Neural cell (in vitro differentiated cells): ENCODE measurements at regions not wholly inside any gene's neighbourhood (a gene's known extent, or its start where the extent isn't known, plus 50 kb on each side); places are given as distances from the start of the nearest gene placed in this dataset.

ENCODE experiments used
- H2AFZ ChIP-seq: fragments of 200-600, 300-800 bp; sonication (generic), shearing (Covaris generic); 2 replicates; pipeline ENCODE4 v1.6.0; 2014; ENCODE audit warnings: low read depth, mild to moderate bottlenecking, antibody characterized with exemption, low read length, moderate library complexity
- H3F3A ChIP-seq: fragments of 200-600 bp; shearing (Covaris generic); 2 replicates; pipeline ENCODE4 v1.6.1; 2016; ENCODE audit warnings: mild to moderate bottlenecking, moderate library complexity, mixed read lengths, antibody characterized with exemption, low read length; ENCODE audit not compliant: insufficient read depth, poor library complexity, severe bottlenecking
- H3K27ac ChIP-seq: fragments of 200-600, 300-800 bp; sonication (generic), shearing (Covaris generic); 2 replicates; pipeline ENCODE4 v1.5.1; 2014; ENCODE audit warnings: mild to moderate bottlenecking, low read length, moderate library complexity
- H3K27me3 ChIP-seq: fragments of 300-800, 200-600 bp; sonication (generic), shearing (Covaris generic); 2 replicates; pipeline ENCODE4 v1.6.0; 2014; ENCODE audit warnings: mild to moderate bottlenecking, low read depth, low read length, moderate library complexity; ENCODE audit not compliant: insufficient read depth
- H3K36me3 ChIP-seq: fragments of 300-800, 200-600 bp; sonication (generic), shearing (Covaris generic); 2 replicates; pipeline ENCODE4 v1.5.1; 2014; ENCODE audit warnings: mild to moderate bottlenecking, antibody characterized with exemption, low read length, moderate library complexity; ENCODE audit not compliant: insufficient read depth
- H3K4me2 ChIP-seq: fragments of 300-800, 200-600 bp; sonication (generic), shearing (Covaris generic); 2 replicates; pipeline ENCODE4 v1.6.0; 2014; ENCODE audit warnings: mild to moderate bottlenecking, low read length
- H3K4me3 ChIP-seq: fragments of 300-800, 200-600 bp; sonication (generic), shearing (Covaris generic); 2 replicates; pipeline ENCODE4 v1.5.1; 2014; ENCODE audit warnings: mild to moderate bottlenecking, low read length, moderate library complexity
- H3K79me2 ChIP-seq: fragments of 200-600 bp; shearing (Covaris generic); replicated peaks from 2 replicates; pipeline ENCODE4 v1.6.0; 2014; ENCODE audit warnings: mild to moderate bottlenecking, low read length, moderate library complexity; ENCODE audit not compliant: insufficient read depth
- H3K9ac ChIP-seq: fragments of 300-800, 200-600 bp; sonication (generic), shearing (Covaris generic); 2 replicates; pipeline ENCODE4 v1.6.1; 2016; ENCODE audit warnings: mild to moderate bottlenecking, low read length, mixed read lengths
- H3K9me2 ChIP-seq: fragments of 200-600 bp; shearing (Covaris generic); 2 replicates; pipeline ENCODE4 v1.6.1; 2016; ENCODE audit warnings: mild to moderate bottlenecking, low read length, mixed read lengths; ENCODE audit not compliant: insufficient read depth
- H3K9me3 ChIP-seq: fragments of 200-600, 300-800 bp; sonication (generic), shearing (Covaris generic); 2 replicates; pipeline ENCODE4 v1.6.1; 2016; ENCODE audit warnings: mild to moderate bottlenecking, mixed run types, low read length, moderate library complexity, mixed read lengths
- H4K20me1 ChIP-seq: fragments of 200-600 bp; shearing (Covaris generic); 2 replicates; pipeline ENCODE4 v1.6.1; 2016; ENCODE audit warnings: mild to moderate bottlenecking, mixed run types; ENCODE audit not compliant: insufficient read depth
- EP300 ChIP-seq: fragments of 450-650 bp; conservative IDR thresholded peaks from 2 replicates; pipeline ENCODE4 v1.6.1; 2014; ENCODE audit warnings: antibody characterized with exemption, mild to moderate bottlenecking, moderate library complexity; ENCODE audit not compliant: poor library complexity, severe bottlenecking
- EZH2 ChIP-seq: fragments of 200-600, 300-800 bp; shearing (Covaris generic), sonication (generic); IDR thresholded peaks from 2 replicates; pipeline ENCODE4 v1.6.1; 2014; ENCODE audit warnings: antibody characterized with exemption, low read length, borderline replicate concordance, mild to moderate bottlenecking; ENCODE audit not compliant: insufficient read depth, poor library complexity, severe bottlenecking
- MXI1 ChIP-seq: fragments of 450-650 bp; conservative IDR thresholded peaks from 2 replicates; pipeline ENCODE4 v1.6.1; 2014; ENCODE audit warnings: antibody characterized with exemption, mild to moderate bottlenecking; ENCODE audit not compliant: poor library complexity, severe bottlenecking
- POLR2AphosphoS5 ChIP-seq: IDR thresholded peaks from 2 replicates; pipeline ENCODE4 v1.6.1; 2012
- RAD21 ChIP-seq: fragments of 450-650 bp; conservative IDR thresholded peaks from 2 replicates; pipeline ENCODE4 v1.6.1; 2014; ENCODE audit warnings: antibody characterized with exemption, mild to moderate bottlenecking, moderate library complexity
- REST ChIP-seq: IDR thresholded peaks from 2 replicates; pipeline ENCODE4 v1.6.1; 2012; ENCODE audit warnings: borderline replicate concordance
- SMC3 ChIP-seq: fragments of 450-650 bp; conservative IDR thresholded peaks from 2 replicates; pipeline ENCODE4 v1.6.1; 2014; ENCODE audit warnings: antibody characterized with exemption, mild to moderate bottlenecking, moderate library complexity; ENCODE audit not compliant: poor library complexity
- TAF1 ChIP-seq: IDR thresholded peaks from 2 replicates; pipeline ENCODE4 v1.6.1; 2012; ENCODE audit warnings: low read depth
- TF ChIP-seq, protein P1 (sequence below): fragments of 450-650 bp; IDR thresholded peaks from 2 replicates; pipeline ENCODE4 v1.5.1; 2014; ENCODE audit warnings: antibody characterized with exemption, mild to moderate bottlenecking, moderate library complexity; ENCODE audit not compliant: poor library complexity, severe bottlenecking

DNA sequence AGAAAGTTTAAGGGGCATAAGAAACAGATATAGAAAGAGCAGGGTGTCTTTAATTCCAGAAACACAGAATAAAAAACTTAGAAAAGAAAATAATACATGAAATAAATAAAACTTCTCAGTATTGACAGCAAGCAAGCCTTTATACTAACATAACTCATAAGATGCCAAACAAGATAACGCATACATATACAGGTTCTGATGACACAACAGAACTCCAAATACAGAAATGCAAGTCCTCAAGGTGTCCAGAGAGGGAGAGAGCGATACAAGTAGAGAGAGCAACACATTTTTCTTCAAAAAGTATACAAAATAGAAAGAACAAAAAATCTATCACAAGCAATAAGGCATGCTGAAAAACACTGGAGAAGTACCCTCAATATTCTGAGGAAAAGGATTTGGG lies 314.6 kb upstream of the POM121L12 start:
- TF ChIP-seq POLR2AphosphoS5 (no peak), TAF1 (no peak), SMC3 (no peak), MXI1 (no peak), EZH2 (no peak), REST (no peak), EP300 (no peak)
- TF ChIP-seq, protein P1, sequence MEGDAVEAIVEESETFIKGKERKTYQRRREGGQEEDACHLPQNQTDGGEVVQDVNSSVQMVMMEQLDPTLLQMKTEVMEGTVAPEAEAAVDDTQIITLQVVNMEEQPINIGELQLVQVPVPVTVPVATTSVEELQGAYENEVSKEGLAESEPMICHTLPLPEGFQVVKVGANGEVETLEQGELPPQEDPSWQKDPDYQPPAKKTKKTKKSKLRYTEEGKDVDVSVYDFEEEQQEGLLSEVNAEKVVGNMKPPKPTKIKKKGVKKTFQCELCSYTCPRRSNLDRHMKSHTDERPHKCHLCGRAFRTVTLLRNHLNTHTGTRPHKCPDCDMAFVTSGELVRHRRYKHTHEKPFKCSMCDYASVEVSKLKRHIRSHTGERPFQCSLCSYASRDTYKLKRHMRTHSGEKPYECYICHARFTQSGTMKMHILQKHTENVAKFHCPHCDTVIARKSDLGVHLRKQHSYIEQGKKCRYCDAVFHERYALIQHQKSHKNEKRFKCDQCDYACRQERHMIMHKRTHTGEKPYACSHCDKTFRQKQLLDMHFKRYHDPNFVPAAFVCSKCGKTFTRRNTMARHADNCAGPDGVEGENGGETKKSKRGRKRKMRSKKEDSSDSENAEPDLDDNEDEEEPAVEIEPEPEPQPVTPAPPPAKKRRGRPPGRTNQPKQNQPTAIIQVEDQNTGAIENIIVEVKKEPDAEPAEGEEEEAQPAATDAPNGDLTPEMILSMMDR = no peak

DNA sequence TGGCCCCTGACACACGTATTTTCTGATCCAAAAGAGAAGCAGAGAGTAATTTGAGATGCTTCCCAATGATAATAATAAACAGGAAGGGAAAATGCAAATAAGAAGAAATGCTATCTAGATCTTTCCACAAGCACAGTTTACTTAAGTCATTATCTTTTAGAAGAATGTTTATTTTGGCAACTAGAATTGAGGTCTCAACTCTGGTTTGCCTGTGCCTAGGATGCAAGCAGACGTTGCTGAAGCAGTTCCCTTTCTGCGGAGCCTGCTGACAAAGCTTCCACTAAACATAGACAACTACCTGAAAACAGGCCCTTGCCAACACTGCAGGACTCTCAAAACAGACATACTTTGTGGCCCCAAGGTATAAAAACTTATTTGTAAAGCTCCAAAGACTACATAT lies 315.8 kb upstream of the POM121L12 start:
- Histone ChIP-seq H3K4me3 (no peak overlapping the region), H3K9me2 (no peaks in the 10 kb centered on the region), H2AFZ (no peak overlapping the region), H3K27ac (no peak overlapping the region), H3K79me2 (no peaks in the 10 kb centered on the region), H3F3A (no peaks in the 10 kb centered on the region), H3K9ac (no peak overlapping the region), H3K9me3 (no peaks in the 10 kb centered on the region), H4K20me1 (no peaks in the 10 kb centered on the region), H3K4me2 (no peak overlapping the region), H3K27me3 (no peaks in the 10 kb centered on the region), H3K36me3 (no peaks in the 10 kb centered on the region)
- no peak for TF ChIP-seq MXI1
- no peak for TF ChIP-seq EP300
- TF ChIP-seq POLR2AphosphoS5 = no peak
- TF ChIP-seq, protein P1 = no peak
- TF ChIP-seq SMC3 = no peak
- TF ChIP-seq TAF1 = no peak
- TF ChIP-seq EZH2 = no peak
- TF ChIP-seq RAD21 = no peak
- TF ChIP-seq REST = no peak

More for the DNA sequence above, 314.6 kb upstream of the POM121L12 start:
- Histone ChIP-seq H3K4me3 (no peak overlapping the region), H3F3A (no peaks in the 10 kb centered on the region), H2AFZ (no peak overlapping the region), H3K4me2 (no peak overlapping the region), H3K27ac (no peak overlapping the region), H3K9me3 (no peaks in the 10 kb centered on the region), H3K9ac (no peak overlapping the region), H3K27me3 (no peaks in the 10 kb centered on the region), H4K20me1 (no peaks in the 10 kb centered on the region), H3K79me2 (no peaks in the 10 kb centered on the region), H3K9me2 (no peaks in the 10 kb centered on the region), H3K36me3 (no peaks in the 10 kb centered on the region)
